NCI-H226 (cell line): ENCODE measurements at regions not wholly inside any gene's neighbourhood (a gene's known extent, or its start where the extent isn't known, plus 50 kb on each side); places are given as distances from the start of the nearest gene placed in this dataset.

Experiments
- DNase-seq: peaks from one replicate; pipeline ENCODE4 v3.0.0-alpha.2; 2015

DNA sequence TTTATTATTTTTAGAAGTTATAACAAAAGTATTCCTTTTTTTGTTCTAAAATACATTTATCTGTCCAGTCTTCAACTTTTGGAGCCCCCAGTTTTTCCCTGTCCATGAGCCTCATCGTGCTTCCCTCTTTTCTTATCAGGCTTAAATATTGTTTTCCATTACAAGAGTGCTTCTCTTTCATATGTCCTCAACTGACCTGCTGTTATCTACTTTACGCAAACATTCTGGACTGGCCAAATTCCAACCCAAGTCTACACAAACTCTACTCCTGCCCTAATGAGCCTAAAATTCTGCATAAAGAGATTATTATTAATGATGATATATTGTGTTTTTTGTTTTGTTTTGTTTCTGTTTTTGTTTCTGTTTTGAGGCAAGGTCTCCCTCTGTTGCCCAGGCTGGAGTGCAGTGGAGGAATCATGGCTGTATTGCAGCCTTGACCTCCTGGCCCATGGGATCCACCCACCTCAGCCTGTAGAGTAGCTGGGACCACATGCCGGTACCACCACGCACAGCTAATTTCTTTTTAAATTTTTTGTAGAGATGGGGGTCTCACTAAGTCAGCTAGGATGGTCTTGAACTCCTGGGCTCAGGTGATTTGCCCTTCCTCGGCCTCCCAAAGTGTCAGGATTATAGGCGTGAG, 318.8 kb upstream of the NEGR1 start:
- DNase-seq = no peak

DNA sequence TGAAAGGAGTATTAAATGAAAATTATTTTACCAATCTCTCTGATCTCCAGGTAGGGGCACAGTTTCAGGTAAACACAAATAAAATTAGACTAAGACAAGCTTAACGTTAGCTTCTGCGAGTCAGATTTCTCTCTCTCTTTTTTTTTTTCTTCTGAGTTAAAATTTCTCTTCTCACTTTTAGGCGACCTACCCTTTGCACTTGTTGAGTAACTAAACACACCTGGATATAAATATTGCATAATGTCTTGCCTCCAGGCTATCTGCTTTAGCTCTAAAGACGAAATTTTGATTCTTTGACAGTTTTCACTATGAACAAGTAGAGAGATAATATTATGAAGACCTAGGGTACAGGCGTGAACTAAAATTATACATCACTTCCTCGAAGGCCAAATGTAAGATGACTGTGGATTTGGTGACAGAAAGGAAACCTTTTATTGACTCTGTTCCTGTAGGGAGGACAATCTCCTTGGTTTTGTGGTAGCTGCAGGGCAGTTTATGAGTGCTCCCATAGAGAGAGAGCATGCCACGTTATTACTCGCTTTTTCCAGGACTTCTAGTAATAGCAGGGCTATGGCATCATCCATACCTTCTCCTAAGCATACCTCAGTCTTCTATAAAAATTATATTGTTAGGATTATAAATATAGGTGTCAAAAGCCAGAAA, 303.8 kb upstream of the NEGR1 start:
- no peak for DNase-seq

DNA sequence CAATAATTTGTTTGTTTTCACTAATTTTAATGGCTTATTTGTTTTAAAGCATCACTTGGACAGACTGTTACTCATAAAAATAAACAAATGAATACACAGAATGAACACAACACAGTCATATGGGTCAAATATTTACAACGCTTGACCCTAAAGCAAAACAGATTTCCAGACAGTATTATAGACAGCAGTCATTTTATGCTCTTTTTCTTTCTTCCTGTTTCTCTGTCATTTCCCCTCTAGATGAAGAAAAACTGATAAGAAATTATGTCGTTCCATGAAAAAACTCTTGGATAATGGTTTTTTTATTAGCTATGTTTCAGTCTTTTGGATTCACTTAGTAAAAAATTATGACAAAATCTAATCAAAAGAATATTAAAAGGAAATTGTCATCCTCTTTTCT, 297.3 kb upstream of the NEGR1 start:
- no peak for DNase-seq

DNA sequence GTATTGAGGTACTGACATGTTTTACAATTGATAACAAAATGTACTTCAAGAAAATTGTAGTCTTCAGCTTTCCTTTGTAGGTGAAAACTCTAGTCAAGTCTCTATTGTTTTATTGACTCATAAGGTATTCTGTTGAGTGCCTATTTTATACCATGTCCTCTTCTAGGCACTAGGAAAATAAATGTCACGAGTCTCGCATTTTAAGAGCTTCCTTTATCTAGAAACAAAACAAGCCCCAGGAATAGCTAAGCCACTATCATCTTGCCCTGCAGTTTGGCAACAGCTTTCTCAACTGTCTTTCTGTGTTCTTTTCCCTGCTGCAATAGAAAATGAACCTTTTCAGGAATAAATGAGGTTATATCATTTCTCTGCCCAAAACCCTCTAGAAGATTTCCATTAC, 288.5 kb upstream of the NEGR1 start:
- DNase-seq = no peak

DNA sequence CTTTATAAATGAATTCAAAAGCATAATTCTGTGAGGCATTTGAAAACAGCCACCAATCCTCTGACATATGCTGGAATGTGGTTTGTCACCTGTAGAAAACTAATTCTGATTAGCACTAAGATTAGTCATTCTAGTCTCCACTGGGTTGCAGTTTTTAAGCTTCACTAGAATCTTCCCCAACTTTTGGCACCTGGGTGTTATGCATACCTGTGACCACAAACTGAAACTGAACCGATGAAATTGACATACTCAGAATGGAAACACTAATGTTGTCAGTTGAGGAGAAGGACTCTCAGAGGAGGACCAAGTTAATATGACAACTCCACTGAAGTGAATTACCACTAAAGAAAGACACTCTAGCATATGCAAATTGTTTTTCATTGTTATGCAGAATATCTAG, 285.8 kb upstream of the NEGR1 start:
- no peak for DNase-seq

DNA sequence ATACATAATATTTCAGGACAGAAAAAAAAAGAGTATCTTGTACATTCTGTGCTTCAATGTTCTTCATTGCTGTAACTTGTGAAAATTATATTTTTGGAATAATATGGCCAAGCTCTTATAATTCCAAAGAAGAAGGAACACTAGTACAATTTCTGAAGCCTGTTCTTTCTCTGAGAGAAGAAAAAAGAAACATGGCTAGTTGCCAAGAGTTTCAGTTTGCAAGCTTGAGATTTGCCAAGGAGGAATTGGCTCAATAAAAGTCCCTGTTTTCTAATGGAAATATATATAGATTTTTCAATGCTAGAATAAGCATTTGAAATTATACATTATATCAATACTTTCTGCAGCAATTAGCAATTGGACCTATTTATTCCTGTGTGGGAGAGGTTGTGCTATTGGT, 285.2 kb upstream of the NEGR1 start:
- DNase-seq = no peak

DNA sequence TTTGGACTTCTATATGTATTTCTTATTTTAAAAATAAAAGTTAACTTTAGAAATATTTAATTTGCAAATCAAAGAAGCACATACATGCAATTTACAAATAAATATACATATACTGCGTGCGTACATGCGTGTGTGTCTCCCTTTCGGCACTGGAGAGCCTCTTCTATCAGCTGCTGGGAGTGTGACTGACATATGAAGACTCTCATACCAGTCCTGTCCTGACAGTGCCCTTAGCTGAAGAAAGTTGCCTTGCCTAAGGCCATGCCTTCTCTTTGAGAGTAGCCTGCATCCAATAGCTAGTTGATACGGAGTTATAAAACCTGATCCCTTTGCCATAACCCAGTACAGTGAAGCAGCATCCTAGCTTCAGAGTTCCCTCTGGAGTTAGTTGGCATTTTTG, 282.4 kb upstream of the NEGR1 start:
- no peak for DNase-seq

DNA sequence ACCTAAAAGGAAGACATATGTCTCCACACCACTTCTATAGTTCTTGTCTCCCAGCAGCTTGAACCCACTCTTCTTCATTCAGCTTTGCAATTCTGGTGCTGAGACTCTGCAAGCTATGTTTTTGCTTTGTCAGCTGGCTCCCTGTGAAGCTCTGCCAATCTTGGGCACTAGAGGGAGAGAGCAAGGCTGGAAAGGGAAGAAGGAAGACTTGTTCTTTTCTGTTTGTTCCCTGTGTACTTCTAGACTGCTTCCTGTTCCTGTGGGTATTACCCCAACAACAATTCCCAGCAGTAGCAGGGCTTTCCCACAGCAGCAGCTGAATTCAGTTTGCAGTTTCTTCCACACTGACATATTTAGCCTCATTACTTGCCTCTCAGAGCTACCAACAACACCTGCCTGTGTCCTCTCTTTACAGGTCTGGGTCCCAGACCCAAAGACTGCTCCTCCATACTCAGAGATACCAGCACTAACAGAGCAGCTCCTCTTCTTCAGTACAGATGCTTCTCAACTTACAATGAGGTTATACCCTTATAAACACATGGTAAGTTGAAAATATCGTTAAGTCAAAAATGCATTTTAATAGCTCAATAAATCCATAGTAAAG, 275.2 kb upstream of the NEGR1 start:
- peak; percentile 42 for DNase-seq

DNA sequence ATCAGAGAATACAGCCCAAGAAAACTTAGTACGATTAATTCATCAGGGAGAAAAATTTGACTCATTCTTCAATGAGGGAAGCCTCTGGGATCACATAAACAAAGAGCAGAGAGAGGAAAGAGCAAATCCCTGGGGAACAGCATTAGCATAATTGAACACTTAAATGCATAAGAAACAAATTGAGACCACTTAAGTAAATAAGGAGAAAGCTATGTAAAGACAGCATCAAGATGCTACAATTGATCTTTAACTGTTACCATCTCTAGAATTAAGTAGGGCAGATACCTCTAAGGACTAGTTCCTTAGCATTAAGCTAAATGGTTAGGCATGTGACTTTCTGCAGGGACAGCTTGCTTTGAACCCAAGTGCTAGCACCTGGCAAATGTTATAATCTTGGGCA, 265.1 kb upstream of the NEGR1 start:
- DNase-seq = no peak

DNA sequence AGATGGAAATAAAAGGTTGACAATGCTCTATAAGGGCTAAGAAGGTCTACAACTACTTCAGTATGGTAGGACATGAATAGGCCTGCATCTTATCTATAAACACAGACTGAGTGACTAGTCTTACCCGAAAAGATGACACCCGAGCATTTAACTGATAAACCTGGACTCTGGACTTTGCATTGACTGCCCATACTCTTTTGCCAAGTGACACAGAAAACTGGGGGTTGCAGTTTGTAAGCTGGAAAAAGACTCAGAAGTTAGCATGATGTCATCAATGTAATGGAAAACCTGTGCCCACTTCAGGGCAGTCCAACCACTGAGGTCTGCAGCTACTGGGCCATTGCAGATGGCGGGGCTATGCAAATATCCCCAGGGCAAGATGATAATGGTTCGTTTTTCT, 258.3 kb upstream of the NEGR1 start:
- DNase-seq = no peak

DNA sequence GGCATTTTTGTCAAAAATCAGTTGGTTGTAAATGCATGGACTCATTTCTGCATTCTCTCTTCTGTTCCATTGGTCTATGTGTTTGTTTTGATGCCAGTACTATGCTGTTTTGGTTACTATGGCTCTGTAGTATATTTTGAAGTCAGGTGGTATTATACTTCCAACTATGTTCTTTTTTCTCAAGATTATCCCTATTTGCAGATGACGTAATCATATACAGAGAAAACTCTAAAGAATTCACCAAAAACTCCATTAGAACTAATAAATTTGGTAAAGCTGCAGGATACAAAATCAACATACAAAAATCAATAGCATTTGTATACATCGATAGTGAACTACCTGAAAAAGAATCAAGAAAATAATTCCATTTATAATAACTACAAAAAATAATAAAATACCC, 253.1 kb upstream of the NEGR1 start:
- no peak for DNase-seq

DNA sequence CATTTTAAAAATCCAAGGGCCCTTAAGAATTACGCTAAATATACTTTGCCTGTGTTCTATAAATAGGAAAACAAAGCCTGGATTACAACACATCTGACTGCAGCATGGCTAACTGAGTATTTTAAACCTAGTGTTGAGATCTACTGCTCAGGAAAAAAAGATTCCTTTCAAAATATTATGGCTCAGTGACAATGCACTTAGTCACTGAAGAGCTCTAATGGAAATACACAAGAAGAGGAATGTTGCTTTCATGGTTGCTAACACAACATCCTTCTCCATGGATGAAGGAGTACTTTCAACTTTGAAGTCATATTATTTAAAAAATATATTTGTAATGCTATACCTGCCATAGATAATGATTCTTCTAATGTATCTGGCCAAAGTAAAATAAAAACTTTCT, 248.3 kb upstream of the NEGR1 start:
- peak; percentile 47 for DNase-seq

DNA sequence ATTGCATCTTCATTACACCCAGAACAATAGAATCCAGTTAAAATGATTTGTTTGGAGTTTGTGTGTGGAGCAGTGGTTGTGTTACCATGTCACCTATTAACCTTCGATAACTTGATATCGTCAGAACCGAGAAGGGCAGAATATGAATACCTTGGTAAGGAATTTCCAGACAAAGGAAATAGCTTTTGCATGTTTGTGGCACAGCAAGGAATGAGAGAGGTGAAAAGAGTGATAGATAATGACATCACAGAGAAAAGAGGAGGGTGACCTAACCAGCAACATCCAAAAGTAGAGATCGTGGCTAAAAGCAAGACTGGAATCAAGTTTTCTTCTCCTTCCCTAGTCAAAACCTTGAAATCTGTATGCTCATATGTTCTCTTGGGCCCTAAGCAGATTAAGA, 244.6 kb upstream of the NEGR1 start:
- peak; percentile 95 for DNase-seq

DNA sequence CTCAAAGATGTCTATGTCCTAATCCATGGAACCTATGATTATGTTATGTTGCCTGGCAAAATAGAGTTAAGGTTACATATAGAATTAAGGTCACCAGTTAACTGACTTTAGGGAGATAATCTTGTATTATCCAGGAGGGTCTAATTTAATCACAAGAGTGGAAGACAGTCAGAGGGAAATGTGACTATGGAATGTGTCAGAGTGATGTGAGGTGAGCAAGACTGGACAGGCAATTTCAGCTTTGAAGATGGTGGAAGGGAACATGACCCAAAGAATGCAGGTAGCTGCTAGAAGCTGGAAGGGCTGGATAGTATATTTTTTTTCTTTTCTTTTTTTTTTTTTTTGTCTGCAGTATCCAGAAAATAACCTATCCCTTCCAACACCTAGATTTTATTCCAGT, 241.7 kb upstream of the NEGR1 start:
- no peak for DNase-seq

DNA sequence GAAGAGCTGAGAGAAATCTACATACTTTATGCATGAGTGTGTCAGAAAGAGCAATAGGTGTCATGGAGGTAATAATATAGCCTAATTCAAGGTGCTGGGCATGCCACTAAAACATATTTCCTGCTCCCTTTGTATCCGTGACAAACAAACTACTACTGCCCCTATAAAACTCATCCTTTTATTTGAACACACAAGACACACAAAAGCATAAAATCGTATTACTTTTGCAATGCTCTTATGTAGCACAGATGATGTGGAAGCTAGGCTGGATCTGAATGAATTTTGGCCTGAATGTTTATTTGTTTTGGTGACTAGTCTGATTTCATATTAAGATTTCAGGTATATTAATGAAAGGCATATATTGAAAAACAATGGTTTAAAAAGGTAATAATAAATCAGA, 239.3 kb upstream of the NEGR1 start:
- DNase-seq = peak; percentile 7

DNA sequence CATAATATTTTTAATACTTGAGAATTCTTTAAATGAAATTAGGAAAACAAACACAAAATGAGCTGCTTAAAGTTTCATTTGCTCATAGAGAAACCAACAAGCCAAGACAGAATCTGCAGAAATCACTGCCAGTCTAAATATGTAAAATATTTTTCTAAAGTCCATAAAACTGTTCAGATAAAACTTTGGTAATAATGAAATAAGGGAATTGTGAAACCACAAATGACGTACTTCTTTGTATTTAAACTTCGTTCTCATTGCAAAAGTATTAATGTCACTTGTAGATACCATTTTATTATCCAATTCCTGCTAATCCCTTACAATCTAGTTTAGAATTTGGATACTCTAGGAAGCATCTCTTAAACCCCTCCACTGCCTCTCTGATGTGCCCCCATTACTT, 234.5 kb upstream of the NEGR1 start:
- DNase-seq = no peak

DNA sequence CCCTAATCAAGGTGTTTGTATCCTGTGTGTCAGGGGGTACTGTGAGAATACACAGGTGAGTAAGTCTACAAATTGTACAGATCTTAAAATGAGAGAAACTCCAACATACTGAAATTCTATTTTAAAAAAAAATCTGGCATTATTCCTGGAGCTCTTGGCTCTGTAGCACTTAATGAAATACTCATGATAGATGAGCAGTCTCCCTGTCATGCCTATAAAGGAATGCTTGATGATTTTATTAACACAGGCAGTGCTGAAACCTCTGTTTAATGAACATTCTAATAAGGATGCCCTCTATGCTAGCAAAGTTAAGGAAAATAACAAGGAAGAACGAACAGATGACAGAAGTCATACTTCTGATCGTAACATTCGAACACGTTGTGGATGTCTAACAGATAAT, 233.9 kb upstream of the NEGR1 start:
- DNase-seq = no peak

DNA sequence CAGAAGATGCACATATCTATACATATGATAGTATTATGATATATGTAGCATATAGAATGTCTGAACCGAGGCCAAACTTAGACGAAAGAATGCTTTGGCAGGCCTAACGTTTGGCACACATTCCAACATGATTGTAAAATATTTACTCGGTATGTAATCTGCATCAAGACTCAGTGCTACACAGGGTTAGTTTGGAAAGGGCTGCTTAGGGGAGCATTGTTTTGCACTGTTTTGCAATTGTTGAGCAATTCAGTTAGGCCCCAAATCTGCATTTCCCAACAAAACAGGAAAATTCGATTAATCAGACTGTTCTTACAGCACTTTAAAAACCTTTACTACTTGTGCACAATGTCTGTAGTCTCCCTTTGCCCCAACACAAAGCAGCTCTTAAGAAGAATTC, 216.0 kb upstream of the NEGR1 start:
- peak; percentile 48 for DNase-seq

DNA sequence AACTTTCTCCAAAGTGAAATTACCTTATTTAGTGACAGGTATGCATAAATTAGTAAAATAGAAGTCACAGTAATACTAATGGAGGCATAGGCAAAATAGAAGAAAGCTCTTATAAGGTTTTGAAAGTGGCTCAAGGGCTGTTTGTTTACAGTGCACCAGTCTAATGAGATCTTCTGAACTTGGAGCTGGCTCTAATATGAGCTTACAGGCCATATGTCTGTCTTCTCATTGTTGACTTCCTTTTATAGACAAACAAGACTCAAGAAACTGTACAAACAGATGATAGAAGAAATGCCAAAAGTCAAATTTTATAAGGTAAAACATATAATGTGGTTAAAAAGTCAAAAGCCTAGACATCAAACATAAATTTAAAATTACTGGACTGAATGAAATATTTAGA, 207.5 kb upstream of the NEGR1 start:
- DNase-seq = no peak

DNA sequence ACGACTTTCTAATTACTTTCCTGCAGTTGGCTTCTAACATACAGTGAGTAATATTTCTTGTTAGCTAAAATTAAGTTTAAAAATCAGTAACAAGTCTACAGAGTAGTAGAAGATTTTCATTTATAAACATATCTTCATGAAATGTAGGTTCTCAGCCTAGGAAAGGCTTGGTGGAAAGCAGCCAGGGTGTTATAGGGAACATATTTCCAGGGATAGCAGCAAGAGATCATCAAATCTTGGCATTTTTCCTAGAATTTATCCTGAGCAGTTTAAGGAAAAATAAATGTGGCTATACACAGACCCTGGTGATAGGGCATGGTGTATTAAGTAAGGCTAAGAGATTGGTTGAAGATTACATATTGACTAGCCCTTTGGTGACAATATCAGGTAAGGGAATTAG, 203.5 kb upstream of the NEGR1 start:
- peak; percentile 4 for DNase-seq

DNA sequence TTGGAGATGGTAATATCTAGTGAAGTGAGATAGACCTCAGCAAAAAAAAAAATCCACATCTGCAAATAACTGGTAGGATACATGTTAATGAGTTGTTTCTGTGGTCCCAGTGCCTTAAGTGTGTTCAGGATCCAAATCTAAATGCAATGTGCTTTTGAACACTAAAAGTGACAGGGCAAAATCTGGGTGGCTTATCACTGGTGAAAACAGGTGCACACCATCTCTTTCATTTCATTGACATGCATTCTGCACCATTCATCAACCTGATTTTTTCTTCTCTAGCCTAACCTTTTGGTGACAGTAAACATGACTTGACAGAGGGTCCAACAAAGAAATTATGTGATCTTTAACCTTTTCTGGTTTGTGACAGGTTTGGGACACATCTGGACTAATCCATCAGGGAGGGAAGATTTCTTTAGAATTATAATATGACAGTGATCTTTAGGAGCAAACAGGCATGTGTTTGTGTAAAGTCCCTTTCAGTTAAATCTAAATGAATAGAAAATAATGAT, 201.6 kb upstream of the NEGR1 start:
- DNase-seq = no peak

DNA sequence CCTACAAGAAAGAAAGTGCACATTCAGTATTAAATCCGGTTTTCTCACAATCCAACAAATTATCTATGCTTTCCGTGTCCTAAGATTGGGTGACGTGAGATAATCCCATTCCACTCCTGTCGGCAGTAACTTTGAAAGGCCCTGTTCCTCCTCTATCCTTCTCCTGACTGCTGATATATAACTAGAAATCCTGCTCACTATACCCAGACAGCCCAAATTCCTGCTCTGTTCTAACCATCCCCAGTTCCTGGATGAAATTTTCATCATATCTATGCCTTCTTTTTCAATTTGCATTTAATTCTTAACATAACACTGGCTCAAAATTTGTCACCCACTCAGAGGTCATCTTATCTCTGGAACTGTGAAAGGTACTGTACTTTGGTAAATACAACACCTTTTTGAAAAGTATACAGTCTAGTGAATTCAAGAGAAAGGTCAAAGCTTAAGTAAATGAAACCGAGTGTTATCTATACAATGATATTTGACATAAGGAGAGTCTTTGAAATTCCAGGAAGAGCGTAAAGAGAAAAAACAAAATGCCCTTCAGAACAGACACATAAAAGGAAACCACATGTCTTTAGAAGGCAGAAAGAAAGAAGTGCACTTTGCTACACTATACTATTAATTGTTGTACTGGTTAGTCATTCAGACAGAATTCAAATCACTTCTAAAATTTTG, 200.5 kb upstream of the NEGR1 start:
- DNase-seq = no peak

DNA sequence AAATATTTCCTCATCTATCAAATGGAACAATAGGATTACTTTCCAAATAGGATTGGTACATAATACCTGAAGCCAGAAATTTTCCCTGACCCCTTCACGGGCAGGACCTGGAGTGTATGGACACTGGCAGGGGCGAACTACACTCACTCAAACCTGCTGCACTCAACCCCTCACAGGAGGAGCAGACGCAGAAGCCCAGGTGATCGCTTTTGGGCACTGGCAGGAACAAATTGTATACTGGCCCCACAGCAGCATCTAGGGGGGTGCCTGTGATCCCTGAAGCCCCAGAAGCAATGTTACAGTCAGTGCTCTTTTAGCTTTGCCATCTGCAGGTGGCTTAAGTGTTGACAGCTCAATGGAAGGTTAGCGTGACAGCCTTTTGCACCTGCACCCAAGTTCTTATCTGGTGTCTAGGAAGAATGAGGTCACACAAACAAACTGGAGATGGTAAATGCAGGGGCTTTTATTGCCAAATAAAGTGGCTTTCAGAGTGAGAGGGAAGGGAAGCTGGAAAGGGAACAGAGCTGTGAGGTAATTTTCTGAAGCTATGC, 199.2 kb upstream of the NEGR1 start:
- no peak for DNase-seq

DNA sequence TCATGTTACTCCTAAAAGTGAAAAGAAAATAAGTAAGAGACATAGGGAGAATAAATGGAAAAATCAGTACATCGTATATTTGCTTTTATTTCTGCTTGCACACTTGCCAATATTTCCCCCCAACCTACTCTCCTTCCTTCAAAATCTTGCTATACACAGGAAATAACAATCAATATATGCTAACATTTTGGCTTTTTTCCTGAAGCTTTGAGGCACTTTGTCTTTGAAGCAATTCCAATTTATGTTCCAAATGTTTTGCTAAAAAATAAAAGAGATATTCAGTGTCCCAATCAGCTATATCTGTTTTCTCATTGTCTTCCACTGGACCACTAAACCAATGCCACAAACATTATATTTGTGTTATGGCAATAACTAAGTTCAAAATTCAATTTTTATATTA, 184.0 kb upstream of the NEGR1 start:
- DNase-seq = no peak
